Ramos (cell line): ENCODE measurements at regions not wholly inside any gene's neighbourhood (a gene's known extent, or its start where the extent isn't known, plus 50 kb on each side); places are given as distances from the start of the nearest gene placed in this dataset.

Experiments
- in situ Hi-C: fragments of 300-500 bp; cut with MboI; formaldehyde crosslinking; loops from one replicate; pipeline ENCODE4 v1.14.3; 2022; ENCODE audit warnings: low sequenced_read_pairs; ENCODE audit not compliant: unreplicated experiment

GRCh38 chr2:196224756-196225155 lies 53.4 kb upstream of the STK17B start:
- in situ Hi-C loops, result loop anchor here (25.0 kb wide), 1 partner anchor 1063 kb away; no protein-coding TSS in a partner anchor

- in situ Hi-C loops, result loop anchor here (25.0 kb wide), 1 partner anchor 1062 kb away; no protein-coding TSS in a partner anchor
These were observed 53.8 kb upstream of the STK17B start for GRCh38 chr2:196225213-196225612.

GRCh38 chr2:196226058-196226706 lies 54.8 kb upstream of the STK17B start:
- in situ Hi-C loops, result loop anchor here (25.0 kb wide), 1 partner anchor 1061 kb away; no protein-coding TSS in a partner anchor

GRCh38 chr2:196226707-196227065 lies 55.3 kb upstream of the STK17B start:
- in situ Hi-C loops, result loop anchor here (25.0 kb wide), 1 partner anchor 1061 kb away; no protein-coding TSS in a partner anchor

- in situ Hi-C loops, result loop anchor here (25.0 kb wide), 1 partner anchor 1058 kb away; no protein-coding TSS in a partner anchor
These were observed 57.6 kb upstream of the STK17B start for GRCh38 chr2:196229013-196229412.

- in situ Hi-C loops, result loop anchor here (25.0 kb wide), 1 partner anchor 1057 kb away; no protein-coding TSS in a partner anchor
These were observed 58.9 kb upstream of the STK17B start for GRCh38 chr2:196230061-196230854.

- in situ Hi-C loops, result loop anchor here (25.0 kb wide), 1 partner anchor 1054 kb away; no protein-coding TSS in a partner anchor
These were observed 61.8 kb upstream of the STK17B start for GRCh38 chr2:196233021-196233804.

GRCh38 chr2:196233805-196234475 lies 62.6 kb upstream of the STK17B start:
- in situ Hi-C loops, result loop anchor here (25.0 kb wide), 1 partner anchor 1053 kb away; no protein-coding TSS in a partner anchor

GRCh38 chr2:196234672-196235071 lies 63.3 kb upstream of the STK17B start:
- in situ Hi-C loops, result loop anchor here (5.0 to 25.0 kb wide), 2 partner anchors 57 to 1053 kb away; no protein-coding TSS in a partner anchor

- in situ Hi-C loops, result loop anchor here (5.0 to 25.0 kb wide), 2 partner anchors 62 to 1048 kb away; no protein-coding TSS in a partner anchor
These were observed 67.5 kb upstream of the STK17B start for GRCh38 chr2:196238836-196239380.

- in situ Hi-C loops, result loop anchor here (5.0 to 25.0 kb wide), 2 partner anchors 63 to 1047 kb away; no protein-coding TSS in a partner anchor
These were observed 68.5 kb upstream of the STK17B start for GRCh38 chr2:196239622-196240587.

- in situ Hi-C loops, result loop anchor here (25.0 kb wide), 1 partner anchor 1046 kb away; no protein-coding TSS in a partner anchor
These were observed 69.8 kb upstream of the STK17B start for GRCh38 chr2:196241175-196241574.

GRCh38 chr2:196242131-196242620 lies 70.8 kb upstream of the STK17B start:
- in situ Hi-C loops, result loop anchor here (25.0 kb wide), 1 partner anchor 1045 kb away; no protein-coding TSS in a partner anchor

- in situ Hi-C loops, result loop anchor here (25.0 kb wide), 1 partner anchor 1043 kb away; no protein-coding TSS in a partner anchor
These were observed 73.1 kb upstream of the STK17B start for GRCh38 chr2:196244516-196244915.

- in situ Hi-C loops, result loop anchor here (25.0 kb wide), 1 partner anchor 1042 kb away; no protein-coding TSS in a partner anchor
These were observed 73.6 kb upstream of the STK17B start for GRCh38 chr2:196244966-196245365.

- in situ Hi-C loops, result loop anchor here (25.0 kb wide), 1 partner anchor 1042 kb away; no protein-coding TSS in a partner anchor
These were observed 74.2 kb upstream of the STK17B start for GRCh38 chr2:196245378-196246140.
